ENCODE measurements at regions not wholly inside any gene's neighbourhood (a gene's known extent, or its start where the extent isn't known, plus 50 kb on each side); places are given as distances from the start of the nearest gene placed in this dataset.
"Not testable (repeated sequence)": the region's sequence is repeated elsewhere in the genome, so short reads cannot be mapped to it uniquely, and the experiment has no call there.

GRCh38 chr5:166679331-166679730, 1612.1 kb upstream of the WWC1 start:
- H3K27ac Mint-ChIP-seq = no peak overlapping the region
- no peaks in the 10 kb centered on the region for H3K36me3 Mint-ChIP-seq
- ATAC-seq (replicated peaks) (no peak), DNase-seq (no peak)
- peaks cover under 1 to 4% of the 10 kb centered on the region in 2 donors for H3K9me3 Mint-ChIP-seq
- no peak overlapping the region for H3K4me3 Mint-ChIP-seq
- H3K27me3 Mint-ChIP-seq = no peaks in the 10 kb centered on the region
- H3K4me1 Mint-ChIP-seq = no peaks in the 10 kb centered on the region

GRCh38 chr5:166695326-166695725, 1596.1 kb upstream of the WWC1 start:
- Mint-ChIP-seq H3K36me3 (no peaks in the 10 kb centered on the region), H3K27me3 (no peaks in the 10 kb centered on the region), H3K4me1 (no peaks in the 10 kb centered on the region), H3K9me3 (peaks cover 0 to 4% of the 10 kb centered on the region in 2 donors), H3K4me3 (no peak overlapping the region), H3K27ac (no peak overlapping the region)
- ATAC-seq (replicated peaks) (no peak), DNase-seq (no peak)

DNA sequence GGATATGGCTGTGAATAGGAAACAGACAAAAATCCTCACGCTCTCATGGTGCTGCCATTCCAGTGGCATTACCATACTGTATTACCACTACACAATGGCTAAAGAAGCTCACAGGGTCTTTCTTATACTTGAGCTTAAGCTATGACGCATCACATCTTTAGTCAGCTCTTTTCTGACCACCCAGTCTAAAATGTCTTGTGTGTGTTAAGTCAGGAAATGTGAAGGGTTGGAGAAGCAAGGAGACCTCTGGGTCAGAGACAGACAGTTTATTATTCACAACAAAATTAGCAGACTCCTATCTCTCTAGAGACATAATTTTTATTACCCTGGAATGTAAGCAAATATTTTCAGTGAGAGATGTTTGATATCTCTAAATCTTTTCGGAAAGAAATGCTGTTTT, 1583.2 kb upstream of the WWC1 start:
- Mint-ChIP-seq H3K27me3 (no peaks in the 10 kb centered on the region), H3K4me1 (no peaks in the 10 kb centered on the region), H3K27ac (no peak overlapping the region), H3K36me3 (no peaks in the 10 kb centered on the region), H3K4me3 (no peak overlapping the region), H3K9me3 (no peaks in the 10 kb centered on the region)
- DNase-seq (no peak), ATAC-seq (replicated peaks) (no peak)

GRCh38 chr5:166709691-166710090, 1581.8 kb upstream of the WWC1 start:
- Mint-ChIP-seq H3K4me3 (no peak overlapping the region), H3K36me3 (no peaks in the 10 kb centered on the region), H3K4me1 (no peaks in the 10 kb centered on the region), H3K9me3 (peaks cover 1 to 3% of the 10 kb centered on the region in 2 donors), H3K27me3 (no peaks in the 10 kb centered on the region), H3K27ac (no peak overlapping the region)
- ATAC-seq (replicated peaks) (no peak), DNase-seq (no peak)

- H3K27me3 Mint-ChIP-seq = no peaks in the 10 kb centered on the region
- H3K27ac Mint-ChIP-seq = no peak overlapping the region
- no peak for ATAC-seq (replicated peaks)
- no peaks in the 10 kb centered on the region for H3K4me1 Mint-ChIP-seq
- no peak overlapping the region for H3K4me3 Mint-ChIP-seq
- H3K9me3 Mint-ChIP-seq = peaks cover 3% of the 10 kb centered on the region in 2 donors
- no peaks in the 10 kb centered on the region for H3K36me3 Mint-ChIP-seq
- no peak for DNase-seq
These were observed 1581.2 kb upstream of the WWC1 start for GRCh38 chr5:166710271-166710670.

- Mint-ChIP-seq H3K36me3 (no peaks in the 10 kb centered on the region), H3K9me3 (peaks cover 3 to 7% of the 10 kb centered on the region in 2 donors), H3K27me3 (no peaks in the 10 kb centered on the region), H3K27ac (no peak overlapping the region), H3K4me1 (no peaks in the 10 kb centered on the region), H3K4me3 (no peak overlapping the region)
- ATAC-seq (replicated peaks) = no peak
- no peak for DNase-seq
These were observed 1578.8 kb upstream of the WWC1 start for GRCh38 chr5:166712447-166713185.

DNA sequence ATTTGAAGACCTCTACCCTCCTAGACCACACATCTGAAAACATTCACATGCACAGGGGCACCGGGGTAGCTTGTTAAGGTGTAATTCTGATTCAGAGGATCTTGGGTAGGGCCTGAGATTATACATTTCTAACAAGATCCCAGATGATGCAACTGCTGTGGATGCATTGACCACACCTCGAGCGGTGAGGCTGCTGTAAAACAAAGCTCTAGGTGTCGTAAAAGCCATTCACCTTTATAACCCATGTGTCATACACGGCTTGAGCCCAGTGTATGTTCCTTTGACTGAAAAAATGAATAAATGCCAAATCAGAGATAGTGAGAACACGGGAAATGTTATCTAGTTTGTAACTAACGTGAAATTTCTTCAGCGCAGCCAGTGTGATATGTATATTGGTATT, 1578.2 kb upstream of the WWC1 start:
- peaks cover 3 to 7% of the 10 kb centered on the region in 2 donors for H3K9me3 Mint-ChIP-seq
- no peak overlapping the region for H3K4me3 Mint-ChIP-seq
- no peaks in the 10 kb centered on the region for H3K36me3 Mint-ChIP-seq
- ATAC-seq (replicated peaks) (no peak), DNase-seq (no peak)
- no peaks in the 10 kb centered on the region for H3K4me1 Mint-ChIP-seq
- H3K27me3 Mint-ChIP-seq = no peaks in the 10 kb centered on the region
- no peak overlapping the region for H3K27ac Mint-ChIP-seq

DNA sequence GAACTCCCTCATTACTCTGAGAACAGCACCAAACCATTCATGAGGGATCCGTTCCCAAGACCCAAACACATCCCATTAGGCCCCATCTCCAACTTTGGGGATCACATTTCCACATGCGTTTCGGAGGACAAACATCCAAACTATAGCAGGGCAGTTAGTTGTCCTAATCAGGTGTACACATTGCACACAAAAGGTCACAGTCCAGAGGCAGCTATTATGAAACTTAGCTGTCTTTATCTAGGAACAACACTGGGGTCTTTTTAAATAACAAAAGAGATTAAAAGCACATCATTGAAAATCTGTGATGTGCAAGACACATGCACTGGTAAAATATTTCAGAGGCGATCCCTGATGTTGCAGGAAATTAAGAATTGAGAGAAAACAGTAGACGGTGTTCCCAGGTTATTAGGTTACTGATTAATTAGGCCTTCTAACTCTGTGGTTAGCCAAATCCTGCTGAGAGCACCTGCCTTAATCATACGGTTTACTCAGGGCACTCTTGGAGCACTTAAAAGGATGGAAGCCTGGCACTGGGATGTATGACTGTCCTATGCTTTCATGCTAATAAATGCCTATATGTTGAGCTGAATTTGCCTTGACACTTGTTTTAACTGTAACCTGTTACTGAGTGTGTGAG, 1574.5 kb upstream of the WWC1 start:
- Mint-ChIP-seq H3K4me1 (no peaks in the 10 kb centered on the region), H3K9me3 (peaks cover 3 to 14% of the 10 kb centered on the region in 2 donors), H3K4me3 (no peak overlapping the region), H3K27me3 (no peaks in the 10 kb centered on the region), H3K27ac (no peak overlapping the region), H3K36me3 (no peaks in the 10 kb centered on the region)
- no peak for ATAC-seq (replicated peaks)
- no peak for DNase-seq

DNA sequence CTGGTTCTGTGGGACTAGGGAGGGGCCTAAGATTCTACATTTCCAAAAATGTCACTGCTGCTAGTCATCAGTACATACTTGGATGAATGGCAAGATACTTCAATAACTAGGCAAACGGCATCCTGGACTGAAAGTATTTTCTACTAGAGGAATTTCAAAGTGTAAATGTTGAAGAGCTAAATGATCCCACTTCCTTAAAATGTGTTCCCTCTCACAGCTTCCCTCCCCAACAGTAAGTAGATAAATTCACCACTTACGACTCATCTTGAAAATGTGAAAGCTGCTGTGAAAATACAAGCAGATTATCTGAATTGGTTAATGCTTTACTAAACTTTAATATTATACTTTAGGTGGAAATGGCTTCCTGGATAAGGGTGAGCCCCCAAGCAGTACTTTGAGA, 1571.5 kb upstream of the WWC1 start:
- Mint-ChIP-seq H3K36me3 (no peaks in the 10 kb centered on the region), H3K9me3 (peaks cover 0 to 14% of the 10 kb centered on the region in 2 donors), H3K4me3 (no peak overlapping the region), H3K27ac (no peak overlapping the region), H3K27me3 (no peaks in the 10 kb centered on the region), H3K4me1 (no peaks in the 10 kb centered on the region)
- DNase-seq (no peak), ATAC-seq (replicated peaks) (no peak)

GRCh38 chr5:166722939-166723338, 1568.5 kb upstream of the WWC1 start:
- Mint-ChIP-seq H3K36me3 (no peaks in the 10 kb centered on the region), H3K27me3 (no peaks in the 10 kb centered on the region), H3K4me1 (no peaks in the 10 kb centered on the region), H3K9me3 (peaks cover 0 to 10% of the 10 kb centered on the region in 2 donors), H3K4me3 (no peak overlapping the region), H3K27ac (no peak overlapping the region)
- ATAC-seq (replicated peaks) (no peak), DNase-seq (no peak)

DNA sequence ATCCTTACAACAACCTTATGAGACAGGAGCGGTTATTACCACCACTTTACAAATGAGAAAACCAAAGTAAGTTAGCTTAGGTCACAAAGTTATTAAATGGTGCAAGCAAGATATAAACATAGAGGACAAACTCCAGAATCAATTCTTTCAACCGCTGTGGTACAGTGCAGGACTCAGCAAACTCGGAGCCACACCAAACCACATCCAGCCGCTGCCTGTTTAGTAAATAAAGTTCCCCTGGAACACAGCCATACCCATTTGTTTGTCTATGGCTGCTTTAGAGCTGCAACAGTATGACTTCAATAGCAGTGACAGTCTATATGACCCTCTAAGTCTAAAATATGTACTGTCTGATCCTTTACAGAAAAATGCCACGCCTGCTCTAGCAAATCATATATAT, 1567.2 kb upstream of the WWC1 start:
- Mint-ChIP-seq H3K27ac (no peak overlapping the region), H3K36me3 (no peaks in the 10 kb centered on the region), H3K27me3 (no peaks in the 10 kb centered on the region), H3K4me1 (no peaks in the 10 kb centered on the region), H3K9me3 (peaks cover 0 to 10% of the 10 kb centered on the region in 2 donors), H3K4me3 (no peak overlapping the region)
- no peak for DNase-seq
- no peak for ATAC-seq (replicated peaks)

DNA sequence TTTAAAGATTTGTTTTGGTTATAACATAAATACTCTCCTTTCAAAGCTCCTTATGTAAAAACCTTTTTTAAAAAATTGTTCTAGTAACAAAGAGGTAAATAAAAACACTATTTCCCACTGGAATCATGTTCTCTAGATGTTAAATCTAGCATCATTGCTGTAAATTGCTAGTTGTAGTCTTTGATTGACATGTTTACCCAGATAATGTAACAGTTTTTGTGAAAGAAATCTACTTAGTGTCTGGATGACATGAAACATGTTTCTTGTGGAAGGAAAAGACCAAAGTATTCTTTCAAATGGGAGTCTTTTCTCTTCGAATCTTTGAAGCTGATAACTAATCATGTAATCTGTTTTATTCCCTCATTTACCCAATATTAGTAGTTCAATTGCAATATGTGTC, 1565.9 kb upstream of the WWC1 start:
- ATAC-seq (replicated peaks) (no peak), DNase-seq (no peak)
- Mint-ChIP-seq H3K36me3 (no peaks in the 10 kb centered on the region), H3K27me3 (no peaks in the 10 kb centered on the region), H3K4me3 (no peak overlapping the region), H3K9me3 (peaks cover 0 to 6% of the 10 kb centered on the region in 2 donors), H3K4me1 (no peaks in the 10 kb centered on the region), H3K27ac (no peak overlapping the region)

DNA sequence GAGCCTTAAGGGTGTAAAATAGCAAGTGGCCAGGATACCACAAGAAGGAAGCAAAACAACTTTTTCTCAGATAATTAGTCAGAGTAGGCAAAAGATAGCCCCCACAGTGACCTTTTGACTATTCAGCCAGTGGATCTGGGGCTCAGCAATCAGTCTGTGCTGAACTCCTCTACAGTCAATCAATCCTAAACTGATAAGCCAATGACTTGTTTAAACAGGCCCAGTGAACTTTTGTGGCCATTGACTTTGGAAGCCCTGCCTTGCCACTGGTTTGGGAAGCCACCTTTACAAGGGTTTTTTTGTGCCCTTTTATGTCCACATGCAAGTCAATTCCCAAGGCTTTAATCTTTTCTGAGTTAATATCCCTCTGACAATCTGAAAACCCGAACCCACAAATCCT, 1565.0 kb upstream of the WWC1 start:
- DNase-seq (no peak), ATAC-seq (replicated peaks) (no peak)
- H3K27ac Mint-ChIP-seq = no peak overlapping the region
- no peak overlapping the region for H3K4me3 Mint-ChIP-seq
- H3K27me3 Mint-ChIP-seq = no peaks in the 10 kb centered on the region
- H3K9me3 Mint-ChIP-seq = peaks cover 0 to 3% of the 10 kb centered on the region in 2 donors
- no peaks in the 10 kb centered on the region for H3K36me3 Mint-ChIP-seq
- H3K4me1 Mint-ChIP-seq = no peaks in the 10 kb centered on the region

- H3K9me3 Mint-ChIP-seq = peaks cover 6 to 14% of the 10 kb centered on the region in 2 donors
- not testable (repeated sequence) for H3K4me3 Mint-ChIP-seq
These were observed 1548.5 kb upstream of the WWC1 start for GRCh38 chr5:166742951-166743350.

GRCh38 chr5:166746506-166746905, 1544.9 kb upstream of the WWC1 start:
- Mint-ChIP-seq H3K27me3 (no peaks in the 10 kb centered on the region), H3K36me3 (no peaks in the 10 kb centered on the region), H3K9me3 (peaks cover 2 to 14% of the 10 kb centered on the region in 2 donors), H3K4me3 (no peak overlapping the region), H3K4me1 (no peaks in the 10 kb centered on the region), H3K27ac (no peak overlapping the region)
- DNase-seq (no peak), ATAC-seq (replicated peaks) (no peak)

More at GRCh38 chr5:166742951-166743350, 1548.5 kb upstream of the WWC1 start:
- ATAC-seq (replicated peaks); H3K36me3 Mint-ChIP-seq; H3K27ac Mint-ChIP-seq; H3K4me1 Mint-ChIP-seq; H3K27me3 Mint-ChIP-seq; DNase-seq: not testable (repeated sequence)

Measured in stimulated activated naive B cell treated with anti-CD40 and anti-IgM and Interleukin-4, amounts not matched to agents 10 μg/mL and 1 μg/mL and 100 μg/mL, for 72 hours (primary cell).